ENCODE measurements at regions not wholly inside any gene's neighbourhood (a gene's known extent, or its start where the extent isn't known, plus 50 kb on each side); places are given as distances from the start of the nearest gene placed in this dataset.

GRCh38 chr20:40223810-40224209 lies 465.2 kb downstream of the MAFB start:
- Histone ChIP-seq H3F3A (ENCODE audit: insufficient read depth, low read depth) (no peaks in the 10 kb centered on the region), H3K36me3 (ENCODE audit: low read depth) (no peaks in the 10 kb centered on the region), H3K4me1 (replicated peaks; ENCODE audit: insufficient read depth) (no peaks in the 10 kb centered on the region), H3K4me2 (no peak overlapping the region), H4K20me1 (ENCODE audit: insufficient read depth) (no peaks in the 10 kb centered on the region; the same call in 1 of the 2 replicates), H2AFZ (no peak overlapping the region), H3K9me3 (ENCODE audit: insufficient read depth, low read depth) (no peaks in the 10 kb centered on the region), H3K9me2 (ENCODE audit: insufficient read depth) (no peaks in the 10 kb centered on the region), H3K27me3 (ENCODE audit: insufficient read depth, low read depth) (peaks cover 8% of the 10 kb centered on the region; the same call in 1 of the 2 replicates), H3K4me3 (no peak overlapping the region), H3K27ac (no peak overlapping the region), H3K79me2 (ENCODE audit: low read depth) (no peaks in the 10 kb centered on the region)
- DNase-seq = no peak
- no TSS peak for BruUV-seq (replicated peaks)
- ChIA-PET POLR2A (ENCODE audit: unreplicated experiment) (no interaction called here), CTCF (no interaction called here)
- intact Hi-C loops (cut with micrococcal nuclease; ENCODE audit: unreplicated experiment) = no loop called here
- no peak for TF ChIP-seq CTCF (conservative IDR thresholded peaks at IDR 0.05)
- TF ChIP-seq EZH2 (IDR thresholded peaks at IDR 0.05; ENCODE audit: low read depth) = no peak

GRCh38 chr20:40218971-40219370 lies 470.1 kb downstream of the MAFB start:
- Histone ChIP-seq H3K27ac (no peak overlapping the region), H3F3A (ENCODE audit: insufficient read depth, low read depth) (no peaks in the 10 kb centered on the region), H3K4me3 (no peak overlapping the region), H3K27me3 (ENCODE audit: insufficient read depth, low read depth) (peaks cover 8% of the 10 kb centered on the region; the same call in 1 of the 2 replicates), H2AFZ (no peak overlapping the region), H3K4me2 (no peak overlapping the region), H3K9me2 (ENCODE audit: insufficient read depth) (no peaks in the 10 kb centered on the region), H4K20me1 (ENCODE audit: insufficient read depth) (no peaks in the 10 kb centered on the region), H3K36me3 (ENCODE audit: low read depth) (no peaks in the 10 kb centered on the region), H3K4me1 (replicated peaks; ENCODE audit: insufficient read depth) (no peaks in the 10 kb centered on the region), H3K9me3 (ENCODE audit: insufficient read depth, low read depth) (no peaks in the 10 kb centered on the region), H3K79me2 (ENCODE audit: low read depth) (no peaks in the 10 kb centered on the region)
- TF ChIP-seq CTCF (conservative IDR thresholded peaks at IDR 0.05) (no peak), EZH2 (IDR thresholded peaks at IDR 0.05; ENCODE audit: low read depth) (no peak)
- DNase-seq = no peak
- BruUV-seq (replicated peaks) = no TSS peak
- ChIA-PET CTCF (no interaction called here), POLR2A (ENCODE audit: unreplicated experiment) (interaction anchor here (0.7 kb wide), 1 partner anchor 137 kb away, joined by 4 read pairs; no protein-coding TSS in a partner anchor)
- intact Hi-C loops (cut with micrococcal nuclease; ENCODE audit: unreplicated experiment) = no loop called here

GRCh38 chr20:40218316-40218969 lies 470.6 kb downstream of the MAFB start:
- no peaks in the 10 kb centered on the region for H3K4me1 ChIP-seq (replicated peaks; ENCODE audit: insufficient read depth)
- H3K27ac ChIP-seq = no peak overlapping the region
- no peaks in the 10 kb centered on the region for H3K36me3 ChIP-seq (ENCODE audit: low read depth)
- no peak overlapping the region for H3K4me2 ChIP-seq
- POLR2A ChIA-PET (ENCODE audit: unreplicated experiment) = interaction anchor here (0.7 kb wide), 1 partner anchor 138 kb away, joined by 4 read pairs; no protein-coding TSS in a partner anchor
- CTCF ChIA-PET = no interaction called here
- no peaks in the 10 kb centered on the region for H3K9me2 ChIP-seq (ENCODE audit: insufficient read depth)
- TF ChIP-seq EZH2 (IDR thresholded peaks at IDR 0.05; ENCODE audit: low read depth) (no peak), CTCF (conservative IDR thresholded peaks at IDR 0.05) (no peak)
- H4K20me1 ChIP-seq (ENCODE audit: insufficient read depth) = no peaks in the 10 kb centered on the region
- H3K79me2 ChIP-seq (ENCODE audit: low read depth) = no peaks in the 10 kb centered on the region
- H2AFZ ChIP-seq = no peak overlapping the region
- DNase-seq = no peak
- no peak overlapping the region for H3K4me3 ChIP-seq
- H3F3A ChIP-seq (ENCODE audit: insufficient read depth, low read depth) = no peaks in the 10 kb centered on the region
- no TSS peak for BruUV-seq (replicated peaks)
- H3K27me3 ChIP-seq (ENCODE audit: insufficient read depth, low read depth) = peaks cover 8% of the 10 kb centered on the region; the same call in 1 of the 2 replicates
- no peaks in the 10 kb centered on the region for H3K9me3 ChIP-seq (ENCODE audit: insufficient read depth, low read depth)
- intact Hi-C loops (cut with micrococcal nuclease; ENCODE audit: unreplicated experiment) = no loop called here
